GM18502 (cell line): ENCODE measurements at regions not wholly inside any gene's neighbourhood (a gene's known extent, or its start where the extent isn't known, plus 50 kb on each side); places are given as distances from the start of the nearest gene placed in this dataset.
A peak's percentile ranks its signal among the peaks of the same experiment; 100 is the strongest.

Experiments used
- ATAC-seq: cut with Tn5 transposase; IDR thresholded peaks from one replicate; pipeline ENCODE4 v1.9.1; 2021; ENCODE audit warnings: mild to moderate bottlenecking; ENCODE audit not compliant: unreplicated experiment, poor library complexity

- no peak for ATAC-seq
These were observed 51.6 kb upstream of the PRDM8 start for GRCh38 chr4:80145739-80146138.

- no peak for ATAC-seq
These were observed 52.4 kb upstream of the PRDM8 start for GRCh38 chr4:80144676-80145470.

GRCh38 chr4:80143307-80143679, 54.0 kb upstream of the PRDM8 start:
- ATAC-seq: no peak

GRCh38 chr4:80142394-80143306, 54.7 kb upstream of the PRDM8 start:
- ATAC-seq: no peak

- ATAC-seq: no peak
These were observed 55.8 kb upstream of the PRDM8 start for GRCh38 chr4:80141543-80141942.

GRCh38 chr4:80140194-80140593, 57.1 kb upstream of the PRDM8 start:
- ATAC-seq: no peak

GRCh38 chr4:80139671-80140070, 57.6 kb upstream of the PRDM8 start:
- ATAC-seq: no peak

- ATAC-seq: peak; percentile 99
These were observed 58.5 kb upstream of the PRDM8 start for GRCh38 chr4:80138551-80139538.

- no peak for ATAC-seq
These were observed 59.7 kb upstream of the PRDM8 start for GRCh38 chr4:80137631-80138030.

GRCh38 chr4:80136270-80136669, 61.0 kb upstream of the PRDM8 start:
- ATAC-seq: no peak

GRCh38 chr4:80135702-80136058, 61.6 kb upstream of the PRDM8 start:
- ATAC-seq: no peak

- no peak for ATAC-seq
These were observed 62.1 kb upstream of the ANTXR2 start for GRCh38 chr4:80134936-80135701.

GRCh38 chr4:80133240-80133783, 60.3 kb upstream of the ANTXR2 start:
- ATAC-seq: no peak

- no peak for ATAC-seq
These were observed 56.8 kb upstream of the ANTXR2 start for GRCh38 chr4:80129785-80130184.

GRCh38 chr4:80128941-80129340, 55.9 kb upstream of the ANTXR2 start:
- ATAC-seq: no peak

GRCh38 chr4:80127870-80128419, 54.9 kb upstream of the ANTXR2 start:
- ATAC-seq: no peak

- no peak for ATAC-seq
These were observed 53.4 kb upstream of the ANTXR2 start for GRCh38 chr4:80126435-80126834.

GRCh38 chr4:80125252-80126177, 52.5 kb upstream of the ANTXR2 start:
- ATAC-seq: peak; percentile 77
